Activated CD4-positive, alpha-beta memory T cell treated with anti-CD3 and anti-CD28 coated beads, Interleukin-2, amount 10 ng/mL, durations not matched to agents 7 days and 5 days (primary cell): ENCODE measurements at regions not wholly inside any gene's neighbourhood (a gene's known extent, or its start where the extent isn't known, plus 50 kb on each side); places are given as distances from the start of the nearest gene placed in this dataset.
"Not testable (repeated sequence)": the region's sequence is repeated elsewhere in the genome, so short reads cannot be mapped to it uniquely, and the experiment has no call there.

ENCODE experiments used
- CTCF ChIA-PET: fragments of 350-600 bp; sonication (Branson Sonifier 250); formaldehyde crosslinking; loops from one replicate; lab custom pipeline; 2021; ENCODE audit warnings: antibody characterized with exemption, inconsistent platforms; lab: Charles Lee
- POLR2A ChIA-PET: fragments of 350-600 bp; sonication (Branson Sonifier 250); formaldehyde crosslinking; loops from one replicate; lab custom pipeline; 2021; ENCODE audit warnings: antibody characterized with exemption; lab: Charles Lee
- DNase-seq: peaks from one replicate; pipeline ENCODE4 v3.0.0-alpha.2; 2020
- H3K27ac Mint-ChIP-seq: one replicate; pipeline ENCODE4 v1.8.0; 2021; ENCODE audit warnings: mild to moderate bottlenecking, mixed read lengths
- H3K27me3 Mint-ChIP-seq: one replicate; pipeline ENCODE4 v1.8.0; 2021; ENCODE audit warnings: mixed read lengths
- H3K36me3 Mint-ChIP-seq: one replicate; pipeline ENCODE4 v1.8.0; 2021; ENCODE audit warnings: low read depth, mixed read lengths
- H3K4me1 Mint-ChIP-seq: one replicate; pipeline ENCODE4 v1.8.0; 2021; ENCODE audit warnings: mixed read lengths
- H3K4me3 Mint-ChIP-seq: one replicate; pipeline ENCODE4 v1.8.0; 2021; ENCODE audit warnings: mild to moderate bottlenecking, mixed read lengths
- H3K9me3 Mint-ChIP-seq: one replicate; pipeline ENCODE4 v1.8.0; 2021; ENCODE audit warnings: mixed read lengths

DNA sequence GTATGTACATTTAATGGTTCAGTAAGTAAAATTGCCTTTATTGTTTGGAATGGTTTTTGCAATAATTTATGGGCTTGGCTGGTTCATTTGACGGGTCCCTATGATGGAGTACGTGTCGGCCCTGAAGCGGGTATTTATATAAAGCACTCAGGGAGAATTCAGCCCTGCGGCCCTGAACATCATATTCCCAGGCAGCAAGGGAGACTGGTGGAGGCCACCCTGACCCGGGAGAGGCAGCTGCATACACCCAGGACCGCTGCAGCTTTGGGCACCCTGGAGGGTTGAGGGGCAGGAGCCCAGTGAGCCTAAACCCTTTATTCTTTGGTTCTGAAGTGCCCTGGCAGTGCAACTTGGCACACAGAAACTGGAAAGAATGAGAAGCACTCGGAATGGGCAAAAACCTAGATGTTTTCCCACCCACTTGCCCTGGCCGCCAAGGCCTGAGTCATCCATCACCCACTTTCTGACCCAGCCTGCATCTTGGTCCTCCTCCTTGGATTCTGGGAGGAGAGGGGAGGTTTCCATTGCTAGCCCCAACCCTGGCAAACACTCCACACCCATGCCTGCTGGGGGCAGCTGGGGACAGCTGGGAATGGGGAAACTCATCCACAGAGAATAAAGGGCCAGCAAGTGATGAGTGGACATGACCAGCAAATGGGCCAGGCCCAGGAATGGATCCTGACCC, 162.2 kb upstream of the TNRC6C start:
- ChIA-PET CTCF (no interaction called here), POLR2A (no interaction called here)
- Mint-ChIP-seq H3K4me3 (no peak overlapping the region), H3K27ac (no peak overlapping the region), H3K4me1 (peaks cover 6% of the 10 kb centered on the region), H3K27me3 (peaks cover 6% of the 10 kb centered on the region), H3K9me3 (no peaks in the 10 kb centered on the region), H3K36me3 (no peaks in the 10 kb centered on the region)
- no peak for DNase-seq

DNA sequence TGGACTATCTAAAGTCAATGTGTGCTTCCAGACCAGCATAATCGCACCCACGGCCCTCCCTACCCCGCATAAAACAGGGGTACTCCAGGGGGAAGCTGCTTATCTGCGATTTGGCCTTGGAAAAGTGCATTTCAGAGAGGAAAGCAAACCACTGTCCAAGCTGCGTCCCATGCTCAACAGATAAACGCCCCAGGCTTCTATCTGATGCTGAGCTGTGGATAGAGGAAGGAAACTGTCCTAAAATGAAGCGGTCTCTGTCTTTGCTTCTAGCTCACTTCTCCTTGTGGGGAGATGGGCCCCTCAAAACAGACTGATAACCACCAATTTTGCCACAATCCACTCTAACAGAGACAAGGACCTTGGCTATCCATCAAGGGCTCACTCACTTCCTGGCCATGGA, 160.5 kb upstream of the TNRC6C start:
- POLR2A ChIA-PET, result no interaction called here
- no peaks in the 10 kb centered on the region for H3K36me3 Mint-ChIP-seq

DNA sequence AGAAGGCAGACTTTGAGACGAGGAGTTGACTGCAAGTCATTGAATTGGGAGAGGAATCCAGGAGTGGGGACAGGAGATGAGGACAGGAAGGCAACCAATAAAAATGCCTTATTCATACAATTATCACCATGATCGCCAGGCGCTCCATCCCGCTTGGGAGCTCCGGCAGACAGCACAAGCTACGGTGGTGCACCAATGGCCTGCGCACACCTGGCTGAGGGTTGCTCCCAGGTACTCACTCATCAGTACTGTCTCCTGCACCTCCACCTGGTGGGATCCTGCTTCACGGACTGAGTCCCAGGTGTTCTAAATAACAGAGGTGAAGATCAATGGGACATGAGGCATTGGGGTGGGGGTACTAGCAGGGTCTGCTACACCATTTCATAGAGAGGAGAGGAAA, 160.0 kb upstream of the TNRC6C start:
- Mint-ChIP-seq H3K9me3 (no peaks in the 10 kb centered on the region), H3K4me1 (peaks cover 6% of the 10 kb centered on the region), H3K4me3 (no peak overlapping the region), H3K27ac (no peak overlapping the region), H3K27me3 (peaks cover 19% of the 10 kb centered on the region), H3K36me3 (no peaks in the 10 kb centered on the region)
- ChIA-PET POLR2A (no interaction called here), CTCF (no interaction called here)
- no peak for DNase-seq

More for the DNA sequence above, 160.5 kb upstream of the TNRC6C start:
- no peak for DNase-seq
- Mint-ChIP-seq H3K9me3 (no peaks in the 10 kb centered on the region), H3K4me1 (peaks cover 6% of the 10 kb centered on the region), H3K27me3 (peaks cover 17% of the 10 kb centered on the region), H3K27ac (no peak overlapping the region), H3K4me3 (no peak overlapping the region)
- CTCF ChIA-PET, result no interaction called here

DNA sequence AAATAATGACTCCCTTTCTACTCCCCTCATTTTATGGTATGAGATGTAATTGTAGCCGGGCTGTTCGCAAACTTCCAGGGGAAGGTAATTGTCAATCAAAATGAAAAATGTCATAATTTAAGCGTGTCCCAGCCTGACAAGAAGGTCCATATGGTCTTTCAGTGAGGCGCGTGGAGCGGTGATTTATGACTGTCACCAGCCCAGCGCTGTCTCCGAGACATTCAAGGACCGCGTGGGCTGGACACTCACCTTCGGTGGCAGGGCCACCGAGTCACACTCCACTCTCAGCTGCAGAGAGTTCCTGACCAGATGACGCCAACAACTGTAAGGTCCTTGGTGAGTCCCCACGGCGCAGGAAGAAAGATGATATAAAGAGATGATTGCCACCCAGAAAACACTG, 157.7 kb upstream of the TNRC6C start:
- CTCF ChIA-PET, result no interaction called here
- Mint-ChIP-seq H3K27me3 (peaks cover 34% of the 10 kb centered on the region), H3K9me3 (no peaks in the 10 kb centered on the region), H3K4me3 (no peak overlapping the region), H3K36me3 (no peaks in the 10 kb centered on the region), H3K27ac (no peak overlapping the region), H3K4me1 (no peaks in the 10 kb centered on the region)
- no peak for DNase-seq
- POLR2A ChIA-PET, result no interaction called here

DNA sequence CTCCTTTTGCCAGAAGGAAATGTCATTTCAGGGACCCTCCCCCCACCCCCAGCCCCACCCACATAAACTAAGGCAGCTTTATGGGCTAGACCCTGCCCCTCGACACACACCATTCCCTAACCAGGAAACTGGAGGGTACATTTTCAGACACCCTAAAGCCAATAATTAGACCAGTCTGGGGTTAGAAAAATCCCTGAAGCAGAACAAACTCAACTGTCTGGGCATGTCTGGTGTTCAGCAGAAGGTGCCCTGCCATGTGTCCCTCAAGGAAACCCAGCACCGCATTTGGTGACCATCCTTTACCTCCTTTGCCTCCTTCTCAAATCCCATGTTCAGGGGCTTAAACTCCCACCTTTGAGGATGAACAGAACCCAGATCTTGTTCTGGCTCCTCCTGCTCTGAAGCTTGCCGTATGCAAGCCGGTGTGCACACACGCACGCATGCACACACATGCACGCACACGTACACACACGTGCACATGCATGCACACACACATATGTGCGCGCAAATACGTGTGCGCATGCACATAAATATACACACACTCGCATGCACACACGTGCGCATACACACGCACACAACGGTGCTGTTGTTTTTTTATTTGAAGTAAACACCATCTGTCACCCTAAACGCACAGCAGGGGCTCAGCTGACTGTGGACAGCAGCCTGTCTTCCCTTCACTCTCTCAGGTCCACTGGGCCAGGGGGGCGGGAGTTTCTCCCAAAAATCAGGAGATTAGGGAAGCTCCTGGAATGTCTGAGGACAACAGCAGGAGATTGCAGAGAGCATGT, 156.8 kb upstream of the TNRC6C start:
- ChIA-PET POLR2A (no interaction called here), CTCF (no interaction called here)
- DNase-seq, result no peak
- no peak overlapping the region for H3K27ac Mint-ChIP-seq
- H3K4me3 Mint-ChIP-seq, result no peak overlapping the region
- no peaks in the 10 kb centered on the region for H3K36me3 Mint-ChIP-seq
- H3K4me1 Mint-ChIP-seq, result no peaks in the 10 kb centered on the region
- H3K27me3 Mint-ChIP-seq, result peaks cover 34% of the 10 kb centered on the region
- no peaks in the 10 kb centered on the region for H3K9me3 Mint-ChIP-seq

DNA sequence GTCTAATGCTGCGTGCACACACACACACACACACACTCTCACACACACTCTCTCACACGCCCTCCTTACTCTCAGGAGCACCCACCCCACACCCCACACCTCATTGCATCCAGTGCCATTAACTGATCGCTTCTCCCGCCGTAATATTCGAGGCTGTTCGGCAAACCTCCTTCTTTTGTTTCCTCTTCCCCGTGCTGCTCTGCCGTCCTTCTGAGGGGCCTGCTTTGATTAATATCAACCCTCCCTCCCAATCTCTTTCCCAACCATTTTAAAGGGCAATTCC, 156.2 kb upstream of the TNRC6C start:
- no peaks in the 10 kb centered on the region for H3K9me3 Mint-ChIP-seq
- POLR2A ChIA-PET, result no interaction called here
- no peaks in the 10 kb centered on the region for H3K4me1 Mint-ChIP-seq
- no peaks in the 10 kb centered on the region for H3K36me3 Mint-ChIP-seq
- peaks cover 34% of the 10 kb centered on the region for H3K27me3 Mint-ChIP-seq
- H3K27ac Mint-ChIP-seq, result no peak overlapping the region
- H3K4me3 Mint-ChIP-seq, result no peak overlapping the region
- CTCF ChIA-PET, result no interaction called here
- no peak for DNase-seq

GRCh38 chr17:77802811-77803220, 155.7 kb upstream of the TNRC6C start:
- H3K4me3 Mint-ChIP-seq, result no peak overlapping the region

DNA sequence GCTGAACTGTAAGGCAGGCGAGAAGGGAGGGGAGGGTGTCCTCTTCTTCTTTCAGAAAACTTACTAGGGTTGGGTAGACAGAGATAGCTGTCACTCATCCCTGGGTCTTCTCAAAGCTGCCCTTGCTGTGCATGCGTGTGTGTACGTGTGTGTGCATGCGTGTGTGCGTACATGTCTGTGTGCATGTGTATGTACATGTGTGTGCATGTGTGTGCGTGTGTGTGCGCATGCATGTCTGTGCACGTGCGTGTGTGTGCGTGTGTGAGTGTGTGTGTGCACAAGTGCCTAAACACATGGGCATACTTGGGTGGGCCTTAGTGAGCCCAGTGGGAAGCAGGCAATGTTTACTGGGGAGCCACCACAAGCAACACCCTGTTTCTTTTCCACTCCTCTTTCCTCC, 154.8 kb upstream of the TNRC6C start:
- no peak overlapping the region for H3K27ac Mint-ChIP-seq
- no peaks in the 10 kb centered on the region for H3K4me1 Mint-ChIP-seq
- ChIA-PET POLR2A (no interaction called here), CTCF (no interaction called here)
- H3K36me3 Mint-ChIP-seq, result no peaks in the 10 kb centered on the region
- H3K27me3 Mint-ChIP-seq, result peaks cover 34% of the 10 kb centered on the region
- no peak for DNase-seq
- no peaks in the 10 kb centered on the region for H3K9me3 Mint-ChIP-seq
- no peak overlapping the region for H3K4me3 Mint-ChIP-seq

More at GRCh38 chr17:77802811-77803220, 155.7 kb upstream of the TNRC6C start:
- Mint-ChIP-seq H3K27me3 (peaks cover 34% of the 10 kb centered on the region), H3K36me3 (no peaks in the 10 kb centered on the region), H3K27ac (no peak overlapping the region), H3K4me1 (no peaks in the 10 kb centered on the region), H3K9me3 (no peaks in the 10 kb centered on the region)
- ChIA-PET POLR2A (no interaction called here), CTCF (no interaction called here)
- DNase-seq, result no peak

DNA sequence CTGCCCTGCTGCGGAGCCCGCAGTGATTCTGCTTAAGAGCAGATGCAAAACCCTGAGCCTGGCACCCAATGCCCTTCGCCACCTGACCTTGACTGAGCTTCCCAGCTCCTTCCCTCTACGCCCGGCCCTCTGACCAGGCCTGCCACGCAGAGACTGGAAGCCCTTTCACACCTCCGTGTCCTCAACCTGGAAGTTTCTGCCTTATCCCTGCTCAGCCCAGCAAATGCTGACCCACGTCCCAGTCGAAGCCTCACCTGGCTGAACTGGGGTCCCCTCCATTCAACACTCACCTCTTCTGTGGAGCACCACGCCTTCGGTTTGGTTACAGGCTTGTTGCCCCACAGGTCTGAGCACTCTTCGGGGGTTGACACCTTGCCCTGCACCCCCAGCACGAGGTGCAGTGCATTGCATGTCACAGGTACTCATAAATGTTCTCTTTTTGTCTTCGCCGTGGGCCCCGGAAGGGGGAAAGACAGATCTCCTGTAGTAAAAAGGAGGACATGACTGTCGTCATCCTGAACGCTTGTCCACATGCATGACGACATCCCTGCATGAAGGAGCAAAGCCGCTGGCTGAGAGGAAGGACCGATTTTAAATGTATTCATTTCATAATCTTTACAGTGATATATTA, 153.6 kb upstream of the TNRC6C start:
- CTCF ChIA-PET, result no interaction called here

GRCh38 chr17:77805970-77806369, 152.5 kb upstream of the TNRC6C start:
- peaks cover 32% of the 10 kb centered on the region for H3K27me3 Mint-ChIP-seq
- H3K4me3 Mint-ChIP-seq, H3K36me3 Mint-ChIP-seq, CTCF ChIA-PET, H3K9me3 Mint-ChIP-seq, H3K27ac Mint-ChIP-seq, DNase-seq, H3K4me1 Mint-ChIP-seq: not testable (repeated sequence)
- POLR2A ChIA-PET, result interaction anchor here (0.8 kb wide), 1 partner anchor 9 kb away, joined by 3 read pairs; no protein-coding TSS in a partner anchor

More for the DNA sequence above, 153.6 kb upstream of the TNRC6C start:
- no peaks in the 10 kb centered on the region for H3K4me1 Mint-ChIP-seq
- H3K27me3 Mint-ChIP-seq, result peaks cover 34% of the 10 kb centered on the region
- DNase-seq, result no peak
- POLR2A ChIA-PET, result no interaction called here
- no peak overlapping the region for H3K27ac Mint-ChIP-seq
- no peak overlapping the region for H3K4me3 Mint-ChIP-seq
- H3K36me3 Mint-ChIP-seq, result no peaks in the 10 kb centered on the region
- no peaks in the 10 kb centered on the region for H3K9me3 Mint-ChIP-seq

DNA sequence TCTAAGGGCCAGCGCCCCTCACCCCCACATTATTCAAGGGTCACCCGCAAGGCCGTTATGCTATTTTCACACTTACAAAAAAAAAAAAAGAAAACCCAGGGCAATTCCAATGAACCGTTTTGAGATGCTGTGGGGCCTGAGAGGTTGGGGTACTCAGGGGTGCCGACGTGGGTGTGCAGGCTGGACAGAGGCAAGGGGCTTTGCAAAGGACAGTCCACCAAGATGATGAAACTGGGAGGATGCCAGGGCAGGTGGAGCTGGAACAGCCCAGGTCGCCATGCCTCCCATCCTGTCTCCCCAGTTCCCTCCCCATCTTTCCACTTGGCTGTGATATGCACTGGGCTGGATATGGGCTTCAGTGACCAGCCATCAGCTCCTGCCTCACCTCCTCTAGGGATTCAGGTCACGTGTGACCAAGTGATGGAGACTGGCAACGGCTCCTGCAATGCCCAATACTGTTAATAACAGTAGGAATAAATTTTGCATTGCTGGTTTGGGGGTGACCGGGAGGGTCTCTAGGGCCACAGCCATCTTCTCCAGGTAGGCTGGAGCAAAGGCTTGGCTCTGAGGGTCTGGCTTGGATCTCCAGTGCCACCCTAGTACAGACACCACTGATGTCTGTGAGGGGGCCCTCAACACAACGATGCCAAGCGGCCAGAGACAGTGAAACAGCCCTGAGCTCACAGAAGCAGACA, 151.3 kb upstream of the TNRC6C start:
- ChIA-PET CTCF (no interaction called here), POLR2A (interaction anchor here (0.6 to 1.0 kb wide), 2 partner anchors 23 to 197 kb away, joined by 3 read pairs; no protein-coding TSS in a partner anchor)
- Mint-ChIP-seq H3K27ac (no peak overlapping the region), H3K36me3 (no peaks in the 10 kb centered on the region), H3K4me3 (no peak overlapping the region), H3K9me3 (no peaks in the 10 kb centered on the region), H3K4me1 (no peaks in the 10 kb centered on the region), H3K27me3 (peaks cover 24% of the 10 kb centered on the region)
- DNase-seq, result no peak

DNA sequence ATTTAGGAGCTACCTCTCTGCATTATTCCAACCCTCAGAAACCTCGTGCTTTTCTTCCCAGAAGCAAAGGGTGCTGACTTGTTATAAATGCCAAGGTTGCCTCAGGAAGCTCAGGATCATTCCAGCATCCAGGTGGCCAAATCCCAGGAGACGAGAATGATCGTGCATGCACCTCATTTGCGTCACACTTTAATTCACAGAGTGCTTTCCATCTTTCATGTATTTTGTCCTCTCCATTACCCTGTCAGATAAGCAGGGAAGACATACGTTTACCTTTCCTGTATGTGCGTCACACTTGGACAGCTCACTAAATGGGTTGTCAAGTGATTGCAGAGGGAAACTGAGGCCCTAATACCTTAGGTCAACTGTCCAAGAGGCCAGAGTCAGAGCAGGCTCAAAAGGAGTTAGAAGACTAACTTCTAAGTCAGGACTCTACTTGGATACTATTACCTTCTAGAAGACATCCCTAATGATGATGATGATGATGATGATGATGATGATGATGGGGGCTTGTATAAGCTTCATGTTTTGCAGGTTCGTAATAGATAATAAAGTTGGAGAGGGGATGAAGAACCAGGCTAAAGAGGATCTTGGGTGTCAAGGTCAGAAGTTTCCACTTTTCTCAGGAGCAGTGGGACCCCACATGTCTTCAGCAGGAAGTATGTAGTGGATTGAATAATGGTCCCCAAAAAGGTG, 150.6 kb upstream of the TNRC6C start:
- H3K36me3 Mint-ChIP-seq, result no peaks in the 10 kb centered on the region

More for the DNA sequence above, 150.6 kb upstream of the TNRC6C start:
- Mint-ChIP-seq H3K9me3 (no peaks in the 10 kb centered on the region), H3K27ac (no peak overlapping the region), H3K27me3 (peaks cover 18% of the 10 kb centered on the region), H3K4me1 (no peaks in the 10 kb centered on the region), H3K4me3 (no peak overlapping the region)
- no peak for DNase-seq
- CTCF ChIA-PET, result no interaction called here
- POLR2A ChIA-PET, result interaction anchor here (0.6 to 1.0 kb wide), 2 partner anchors 24 to 198 kb away, joined by 3 read pairs; no protein-coding TSS in a partner anchor
